ENCODE measurements at regions not wholly inside any gene's neighbourhood (a gene's known extent, or its start where the extent isn't known, plus 50 kb on each side); places are given as distances from the start of the nearest gene placed in this dataset.

- H3K4me3 Mint-ChIP-seq: no peak overlapping the region
- ChIA-PET CTCF (no interaction called here), POLR2A (no interaction called here)
- no peaks in the 10 kb centered on the region for H3K9me3 Mint-ChIP-seq
- H3K36me3 Mint-ChIP-seq (ENCODE audit: low read depth): no peaks in the 10 kb centered on the region
- intact Hi-C loops (cut with micrococcal nuclease): no loop called here
- DNase-seq: no peak
- no peaks in the 10 kb centered on the region for H3K27me3 Mint-ChIP-seq
- no peak for ATAC-seq (ENCODE audit: low read depth)
- H3K4me1 Mint-ChIP-seq: no peaks in the 10 kb centered on the region
- no peak for TF ChIP-seq CTCF (IDR thresholded peaks at IDR 0.05)
- no peak overlapping the region for H3K27ac Mint-ChIP-seq
These were observed 367.6 kb downstream of the RPS29 start for GRCh38 chr14:49218436-49219092.

GRCh38 chr14:49212721-49213120, 373.5 kb downstream of the RPS29 start:
- intact Hi-C loops (cut with micrococcal nuclease): no loop called here
- TF ChIP-seq CTCF (IDR thresholded peaks at IDR 0.05): no peak
- ATAC-seq (ENCODE audit: low read depth) (no peak), DNase-seq (no peak)
- Mint-ChIP-seq H3K27me3 (no peaks in the 10 kb centered on the region), H3K27ac (no peak overlapping the region), H3K4me1 (no peaks in the 10 kb centered on the region), H3K4me3 (no peak overlapping the region), H3K36me3 (ENCODE audit: low read depth) (no peaks in the 10 kb centered on the region), H3K9me3 (no peaks in the 10 kb centered on the region)
- CTCF ChIA-PET: no interaction called here
- POLR2A ChIA-PET: no interaction called here

GRCh38 chr14:49209416-49209815, 376.8 kb downstream of the RPS29 start:
- no peaks in the 10 kb centered on the region for H3K4me1 Mint-ChIP-seq
- H3K4me3 Mint-ChIP-seq: no peak overlapping the region
- intact Hi-C loops (cut with micrococcal nuclease): no loop called here
- no peak for ATAC-seq (ENCODE audit: low read depth)
- H3K27ac Mint-ChIP-seq: no peak overlapping the region
- ChIA-PET POLR2A (no interaction called here), CTCF (no interaction called here)
- H3K9me3 Mint-ChIP-seq: no peaks in the 10 kb centered on the region
- no peak for DNase-seq
- H3K36me3 Mint-ChIP-seq (ENCODE audit: low read depth): no peaks in the 10 kb centered on the region
- no peak for TF ChIP-seq CTCF (IDR thresholded peaks at IDR 0.05)
- peaks cover 2% of the 10 kb centered on the region for H3K27me3 Mint-ChIP-seq

GRCh38 chr14:49206828-49207227, 379.4 kb downstream of the RPS29 start:
- ATAC-seq (ENCODE audit: low read depth) (no peak), DNase-seq (no peak)
- H3K4me1 Mint-ChIP-seq: no peaks in the 10 kb centered on the region
- no peak for TF ChIP-seq CTCF (IDR thresholded peaks at IDR 0.05)
- no peak overlapping the region for H3K27ac Mint-ChIP-seq
- no peaks in the 10 kb centered on the region for H3K36me3 Mint-ChIP-seq (ENCODE audit: low read depth)
- H3K9me3 Mint-ChIP-seq: no peaks in the 10 kb centered on the region
- no peak overlapping the region for H3K4me3 Mint-ChIP-seq
- POLR2A ChIA-PET: no interaction called here
- CTCF ChIA-PET: no interaction called here
- intact Hi-C loops (cut with micrococcal nuclease): no loop called here
- H3K27me3 Mint-ChIP-seq: peaks cover 2% of the 10 kb centered on the region

GRCh38 chr14:49203676-49204075, 382.5 kb downstream of the RPS29 start:
- CTCF ChIA-PET: no interaction called here

More at GRCh38 chr14:49203676-49204075, 382.5 kb downstream of the RPS29 start:
- POLR2A ChIA-PET: no interaction called here
- DNase-seq (no peak), ATAC-seq (ENCODE audit: low read depth) (no peak)
- Mint-ChIP-seq H3K9me3 (no peaks in the 10 kb centered on the region), H3K27ac (no peak overlapping the region), H3K4me3 (no peak overlapping the region), H3K4me1 (no peaks in the 10 kb centered on the region), H3K27me3 (peaks cover 5% of the 10 kb centered on the region), H3K36me3 (ENCODE audit: low read depth) (no peaks in the 10 kb centered on the region)
- intact Hi-C loops (cut with micrococcal nuclease): no loop called here
- TF ChIP-seq CTCF (IDR thresholded peaks at IDR 0.05): no peak
